Panc1 (cell line): ENCODE measurements at regions not wholly inside any gene's neighbourhood (a gene's known extent, or its start where the extent isn't known, plus 50 kb on each side); places are given as distances from the start of the nearest gene placed in this dataset.
"Not testable (repeated sequence)": the region's sequence is repeated elsewhere in the genome, so short reads cannot be mapped to it uniquely, and the experiment has no call there.

ENCODE experiments used
- ATAC-seq: fragments of 200-7000 bp; cut with Tn5 transposase; 2 replicates; pipeline ENCODE4 v1.9.1; 2020; ENCODE audit warnings: mild to moderate bottlenecking, moderate library complexity
- BruUV-seq: library from RNA; stranded (reverse); fragments of 400-500 nt; replicated peaks from 2 replicates; lab custom pipeline; 2021; lab: Mats Ljungman, UMichigan
- CTCF ChIA-PET: fragments of 300-600 bp; sonication (Branson Sonifier 250); formaldehyde crosslinking; loops from one replicate; lab custom pipeline; 2022; ENCODE audit warnings: antibody characterized with exemption; lab: Charles Lee
- POLR2A ChIA-PET: fragments of 300-600 bp; sonication (Branson Sonifier 250); formaldehyde crosslinking; loops from one replicate; lab custom pipeline; 2022; ENCODE audit warnings: antibody characterized with exemption; lab: Charles Lee
- DNase-seq: peaks from one replicate; pipeline ENCODE4 v3.0.0-alpha.2; 2010; ENCODE audit warnings: low read depth, low spot score
- H3K27ac ChIP-seq: 2 replicates; pipeline ENCODE4 v1.5.1; 2011; ENCODE audit warnings: mild to moderate bottlenecking, low read length, inconsistent platforms
- H3K27me3 ChIP-seq: fragments of 200-500 bp; sonication (Bioruptor generic); 2 replicates; pipeline ENCODE4 v1.6.0; 2014; ENCODE audit warnings: low read length, inconsistent platforms; ENCODE audit not compliant: control insufficient read depth, insufficient read depth
- H3K36me3 ChIP-seq: fragments of 200-500 bp; sonication (Bioruptor generic); 2 replicates; pipeline ENCODE4 v1.5.1; 2014; ENCODE audit warnings: inconsistent platforms, mild to moderate bottlenecking, low read length, moderate library complexity; ENCODE audit not compliant: control insufficient read depth, insufficient read depth
- H3K4me1 ChIP-seq: 2 replicates; pipeline ENCODE4 v1.5.1; 2011; ENCODE audit warnings: inconsistent platforms, mild to moderate bottlenecking, low read length, moderate library complexity; ENCODE audit not compliant: control insufficient read depth, insufficient read depth
- H3K4me3 ChIP-seq, 2 experiments: 2 replicates each; pipeline ENCODE4 v1.5.1; 2011 to 2012; ENCODE audit warnings: low read depth in 2 of 2, low read length in 2 of 2, mild to moderate bottlenecking in 2 of 2, inconsistent platforms in 1 of 2, moderate library complexity in 1 of 2
- H3K9me3 ChIP-seq: fragments of 200-500 bp; sonication (Bioruptor generic); 2 replicates; pipeline ENCODE4 v1.5.1; 2014; ENCODE audit warnings: low read depth, mild to moderate bottlenecking, inconsistent platforms, low read length, moderate library complexity; ENCODE audit not compliant: control insufficient read depth, insufficient read depth
- POLR2AphosphoS5 ChIP-seq: IDR thresholded peaks from 2 replicates; pipeline ENCODE4 v1.6.1; 2012; ENCODE audit warnings: mild to moderate bottlenecking, low read depth, low read length, moderate library complexity
- SIN3A ChIP-seq: IDR thresholded peaks from 2 replicates; pipeline ENCODE4 v1.6.1; 2012; ENCODE audit warnings: low read depth, mild to moderate bottlenecking, low read length, moderate library complexity, borderline replicate concordance; ENCODE audit not compliant: insufficient read depth
- TCF7L2 ChIP-seq: IDR thresholded peaks from 2 replicates; pipeline ENCODE4 v1.6.1; 2011; ENCODE audit warnings: mild to moderate bottlenecking, low read depth, low read length, inconsistent platforms
- in situ Hi-C: cut with HindIII; loops from 2 replicates; pipeline ENCODE4 v1.10.0; 2016; ENCODE audit warnings: low sequenced_read_pairs, low pct_unique_long_range_greater_than_20kb
- intact Hi-C: fragments of 100-400 bp; cut with micrococcal nuclease; formaldehyde crosslinking; loops from one replicate; pipeline ENCODE4 v1.10.0; 2022; ENCODE audit not compliant: unreplicated experiment
- TF ChIP-seq, protein P1 (sequence below), 2 experiments: IDR thresholded peaks; 2 replicates each; pipeline ENCODE4 v1.6.1; 2011 to 2012; ENCODE audit warnings: low read depth in 2 of 2, control low read depth in 1 of 2, low read length in 1 of 2, mild to moderate bottlenecking in 1 of 2, moderate library complexity in 1 of 2; ENCODE audit not compliant: insufficient read depth in 1 of 2
- TF ChIP-seq, protein P2 (sequence below): fragments of 450-650 bp; IDR thresholded peaks from 2 replicates; pipeline ENCODE4 v1.5.1; 2017; ENCODE audit warnings: mild to moderate bottlenecking

DNA sequence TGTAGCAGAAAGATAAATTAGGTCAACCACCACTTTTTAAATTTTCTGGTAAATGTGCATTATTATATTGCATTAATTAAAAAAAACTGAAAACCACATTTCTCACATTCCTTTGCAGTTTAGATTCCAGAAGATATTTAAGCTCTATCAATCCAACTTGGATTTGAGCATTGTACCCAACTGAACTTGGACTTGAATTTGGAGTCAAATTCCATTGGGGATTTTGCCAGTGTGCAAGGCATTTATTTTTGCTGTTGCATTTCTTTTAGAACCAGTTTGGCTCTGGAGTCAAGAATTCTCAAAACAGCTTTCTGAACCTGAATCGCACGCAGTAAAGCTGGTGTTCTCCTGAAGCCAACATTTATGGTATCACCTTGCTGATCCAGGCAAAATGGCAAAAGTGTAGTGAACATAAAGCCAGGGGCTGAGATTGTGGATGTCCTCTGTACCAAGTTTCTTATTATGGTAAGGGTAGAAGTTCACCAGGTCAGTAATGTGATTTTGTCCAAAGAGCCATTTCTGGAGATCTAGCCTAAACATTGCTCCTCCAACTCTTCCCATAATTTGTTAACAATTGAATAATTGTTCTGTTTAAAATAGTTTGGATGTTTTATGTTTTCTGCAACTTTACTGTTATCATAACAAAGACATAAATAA lies 890.9 kb downstream of the LRRIQ3 start:
- Histone ChIP-seq H3K36me3 (no peaks in the 10 kb centered on the region), H3K27me3 (no peaks in the 10 kb centered on the region), H3K27ac (no peak overlapping the region), H3K9me3 (no peaks in the 10 kb centered on the region), H3K4me1 (no peaks in the 10 kb centered on the region), H3K4me3 (no peak overlapping the region)
- ChIA-PET CTCF (no interaction called here), POLR2A (no interaction called here)
- in situ Hi-C loops (no loop called here), intact Hi-C loops (no loop called here)
- TF ChIP-seq POLR2AphosphoS5 (no peak), TCF7L2 (no peak), SIN3A (no peak)
- TF ChIP-seq, protein P1, sequence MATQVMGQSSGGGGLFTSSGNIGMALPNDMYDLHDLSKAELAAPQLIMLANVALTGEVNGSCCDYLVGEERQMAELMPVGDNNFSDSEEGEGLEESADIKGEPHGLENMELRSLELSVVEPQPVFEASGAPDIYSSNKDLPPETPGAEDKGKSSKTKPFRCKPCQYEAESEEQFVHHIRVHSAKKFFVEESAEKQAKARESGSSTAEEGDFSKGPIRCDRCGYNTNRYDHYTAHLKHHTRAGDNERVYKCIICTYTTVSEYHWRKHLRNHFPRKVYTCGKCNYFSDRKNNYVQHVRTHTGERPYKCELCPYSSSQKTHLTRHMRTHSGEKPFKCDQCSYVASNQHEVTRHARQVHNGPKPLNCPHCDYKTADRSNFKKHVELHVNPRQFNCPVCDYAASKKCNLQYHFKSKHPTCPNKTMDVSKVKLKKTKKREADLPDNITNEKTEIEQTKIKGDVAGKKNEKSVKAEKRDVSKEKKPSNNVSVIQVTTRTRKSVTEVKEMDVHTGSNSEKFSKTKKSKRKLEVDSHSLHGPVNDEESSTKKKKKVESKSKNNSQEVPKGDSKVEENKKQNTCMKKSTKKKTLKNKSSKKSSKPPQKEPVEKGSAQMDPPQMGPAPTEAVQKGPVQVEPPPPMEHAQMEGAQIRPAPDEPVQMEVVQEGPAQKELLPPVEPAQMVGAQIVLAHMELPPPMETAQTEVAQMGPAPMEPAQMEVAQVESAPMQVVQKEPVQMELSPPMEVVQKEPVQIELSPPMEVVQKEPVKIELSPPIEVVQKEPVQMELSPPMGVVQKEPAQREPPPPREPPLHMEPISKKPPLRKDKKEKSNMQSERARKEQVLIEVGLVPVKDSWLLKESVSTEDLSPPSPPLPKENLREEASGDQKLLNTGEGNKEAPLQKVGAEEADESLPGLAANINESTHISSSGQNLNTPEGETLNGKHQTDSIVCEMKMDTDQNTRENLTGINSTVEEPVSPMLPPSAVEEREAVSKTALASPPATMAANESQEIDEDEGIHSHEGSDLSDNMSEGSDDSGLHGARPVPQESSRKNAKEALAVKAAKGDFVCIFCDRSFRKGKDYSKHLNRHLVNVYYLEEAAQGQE (IDR thresholded peaks at IDR 0.05; ENCODE audit: insufficient read depth in 1 of 2, low read depth in 2 of 2, low read length in 1 of 2): no peak
- TF ChIP-seq, protein P2, sequence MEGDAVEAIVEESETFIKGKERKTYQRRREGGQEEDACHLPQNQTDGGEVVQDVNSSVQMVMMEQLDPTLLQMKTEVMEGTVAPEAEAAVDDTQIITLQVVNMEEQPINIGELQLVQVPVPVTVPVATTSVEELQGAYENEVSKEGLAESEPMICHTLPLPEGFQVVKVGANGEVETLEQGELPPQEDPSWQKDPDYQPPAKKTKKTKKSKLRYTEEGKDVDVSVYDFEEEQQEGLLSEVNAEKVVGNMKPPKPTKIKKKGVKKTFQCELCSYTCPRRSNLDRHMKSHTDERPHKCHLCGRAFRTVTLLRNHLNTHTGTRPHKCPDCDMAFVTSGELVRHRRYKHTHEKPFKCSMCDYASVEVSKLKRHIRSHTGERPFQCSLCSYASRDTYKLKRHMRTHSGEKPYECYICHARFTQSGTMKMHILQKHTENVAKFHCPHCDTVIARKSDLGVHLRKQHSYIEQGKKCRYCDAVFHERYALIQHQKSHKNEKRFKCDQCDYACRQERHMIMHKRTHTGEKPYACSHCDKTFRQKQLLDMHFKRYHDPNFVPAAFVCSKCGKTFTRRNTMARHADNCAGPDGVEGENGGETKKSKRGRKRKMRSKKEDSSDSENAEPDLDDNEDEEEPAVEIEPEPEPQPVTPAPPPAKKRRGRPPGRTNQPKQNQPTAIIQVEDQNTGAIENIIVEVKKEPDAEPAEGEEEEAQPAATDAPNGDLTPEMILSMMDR: no peak
- no TSS peak for BruUV-seq
- DNase-seq (no peak), ATAC-seq (no peak)

DNA sequence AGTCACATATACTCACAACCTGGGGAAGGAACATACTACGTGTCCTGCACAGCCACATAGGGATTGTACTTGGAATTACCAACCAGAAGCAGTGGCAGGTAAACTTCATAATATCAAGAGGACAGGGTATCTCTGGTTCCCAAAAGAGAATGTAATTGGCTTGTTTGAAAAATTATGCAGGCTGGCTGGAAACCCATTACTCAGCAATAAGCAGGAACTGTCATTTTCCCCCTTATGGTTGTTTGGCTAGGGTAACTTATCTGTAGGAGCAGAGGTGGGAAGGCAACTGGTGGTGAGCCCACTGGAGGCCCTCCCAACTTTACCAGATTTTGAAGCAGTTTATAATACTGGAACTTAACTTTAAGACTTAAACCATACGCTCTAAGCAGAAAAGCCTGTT lies 924.1 kb downstream of the LRRIQ3 start:
- in situ Hi-C loops: no loop called here

DNA sequence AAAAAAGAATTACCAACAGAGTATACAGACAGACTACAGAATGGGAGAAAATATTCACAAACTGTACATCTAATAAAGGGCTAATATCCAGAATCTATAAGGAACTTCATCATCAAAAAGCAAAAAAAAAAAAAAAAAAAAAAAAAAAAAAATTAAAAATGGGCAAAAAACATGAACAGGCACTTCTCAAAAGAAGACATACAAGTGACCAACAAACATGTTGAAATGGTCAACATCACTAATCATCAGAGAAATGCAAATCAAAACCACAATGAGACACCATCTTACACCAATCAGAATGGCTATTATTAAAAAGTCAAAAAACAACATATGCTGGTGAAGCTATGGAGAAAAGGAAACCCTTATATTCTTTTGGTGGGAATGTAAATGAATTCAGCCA lies 952.8 kb downstream of the LRRIQ3 start:
- intact Hi-C loops, H3K4me3 ChIP-seq, ATAC-seq, H3K36me3 ChIP-seq, H3K4me1 ChIP-seq, H3K27ac ChIP-seq, DNase-seq, POLR2A ChIA-PET, H3K9me3 ChIP-seq, H3K27me3 ChIP-seq, CTCF ChIA-PET, BruUV-seq, in situ Hi-C loops: not testable (repeated sequence)

More for the DNA sequence above, 924.1 kb downstream of the LRRIQ3 start:
- H3K9me3 ChIP-seq: no peaks in the 10 kb centered on the region; the same call in 1 of the 2 replicates
- H3K4me3 ChIP-seq: no peak overlapping the region
- H3K27ac ChIP-seq: no peak overlapping the region
- ATAC-seq (no peak), DNase-seq (no peak)
- TF ChIP-seq, protein P1 (IDR thresholded peaks at IDR 0.05; ENCODE audit: insufficient read depth in 1 of 2, low read depth in 2 of 2, low read length in 1 of 2): no peak
- TF ChIP-seq TCF7L2: no peak
- TF ChIP-seq, protein P2: no peak
- ChIA-PET POLR2A (no interaction called here), CTCF (no interaction called here)
- no peaks in the 10 kb centered on the region for H3K4me1 ChIP-seq
- no TSS peak for BruUV-seq
- intact Hi-C loops: no loop called here
- no peaks in the 10 kb centered on the region for H3K36me3 ChIP-seq
- H3K27me3 ChIP-seq: no peaks in the 10 kb centered on the region
